HG02840 (cell line): ENCODE measurements at regions not wholly inside any gene's neighbourhood (a gene's known extent, or its start where the extent isn't known, plus 50 kb on each side); places are given as distances from the start of the nearest gene placed in this dataset.

Experiments used
- ATAC-seq: cut with Tn5 transposase; IDR thresholded peaks from one replicate; pipeline ENCODE4 v1.9.1; 2021; ENCODE audit warnings: mild to moderate bottlenecking, moderate library complexity, moderate number of reproducible peaks; ENCODE audit not compliant: unreplicated experiment, low FRiP score

- ATAC-seq: no peak
Measured at GRCh38 chr10:28250782-28251181, 52.1 kb downstream of the MPP7 start.

GRCh38 chr10:28250358-28250757 lies 52.5 kb downstream of the MPP7 start:
- no peak for ATAC-seq

GRCh38 chr10:28249512-28249911 lies 53.4 kb downstream of the MPP7 start:
- no peak for ATAC-seq

GRCh38 chr10:28248092-28248491 lies 54.8 kb downstream of the MPP7 start:
- ATAC-seq: no peak

GRCh38 chr10:28246023-28246422 lies 56.8 kb downstream of the MPP7 start:
- no peak for ATAC-seq

GRCh38 chr10:28243923-28244322 lies 58.9 kb downstream of the MPP7 start:
- no peak for ATAC-seq

- no peak for ATAC-seq
Measured at GRCh38 chr10:28242555-28243204, 60.2 kb downstream of the MPP7 start.

GRCh38 chr10:28241741-28242399 lies 61.0 kb downstream of the MPP7 start:
- ATAC-seq: no peak

- no peak for ATAC-seq
Measured at GRCh38 chr10:28240400-28240799, 62.5 kb downstream of the MPP7 start.

- no peak for ATAC-seq
Measured at GRCh38 chr10:28236591-28236990, 66.3 kb downstream of the MPP7 start.

GRCh38 chr10:28220811-28221210 lies 82.1 kb downstream of the MPP7 start:
- ATAC-seq: no peak

GRCh38 chr10:28219251-28219650 lies 83.6 kb downstream of the MPP7 start:
- ATAC-seq: no peak

- no peak for ATAC-seq
Measured at GRCh38 chr10:28217848-28218247, 85.0 kb downstream of the MPP7 start.

GRCh38 chr10:28215930-28216329 lies 86.9 kb downstream of the MPP7 start:
- no peak for ATAC-seq

GRCh38 chr10:28214219-28214618 lies 88.6 kb downstream of the MPP7 start:
- no peak for ATAC-seq

GRCh38 chr10:28211759-28212158 lies 91.1 kb downstream of the MPP7 start:
- no peak for ATAC-seq

- ATAC-seq: no peak
Measured at GRCh38 chr10:28207799-28208198, 95.1 kb downstream of the MPP7 start.

GRCh38 chr10:28202941-28203352 lies 99.9 kb downstream of the MPP7 start:
- no peak for ATAC-seq

GRCh38 chr10:28201410-28202400 lies 101.2 kb downstream of the MPP7 start:
- no peak for ATAC-seq

GRCh38 chr10:28200775-28201174 lies 102.1 kb downstream of the MPP7 start:
- no peak for ATAC-seq

- ATAC-seq: no peak
Measured at GRCh38 chr10:28199941-28200340, 102.9 kb downstream of the MPP7 start.
